ENCODE measurements at regions not wholly inside any gene's neighbourhood (a gene's known extent, or its start where the extent isn't known, plus 50 kb on each side); places are given as distances from the start of the nearest gene placed in this dataset.
"Not testable (repeated sequence)": the region's sequence is repeated elsewhere in the genome, so short reads cannot be mapped to it uniquely, and the experiment has no call there.

DNA sequence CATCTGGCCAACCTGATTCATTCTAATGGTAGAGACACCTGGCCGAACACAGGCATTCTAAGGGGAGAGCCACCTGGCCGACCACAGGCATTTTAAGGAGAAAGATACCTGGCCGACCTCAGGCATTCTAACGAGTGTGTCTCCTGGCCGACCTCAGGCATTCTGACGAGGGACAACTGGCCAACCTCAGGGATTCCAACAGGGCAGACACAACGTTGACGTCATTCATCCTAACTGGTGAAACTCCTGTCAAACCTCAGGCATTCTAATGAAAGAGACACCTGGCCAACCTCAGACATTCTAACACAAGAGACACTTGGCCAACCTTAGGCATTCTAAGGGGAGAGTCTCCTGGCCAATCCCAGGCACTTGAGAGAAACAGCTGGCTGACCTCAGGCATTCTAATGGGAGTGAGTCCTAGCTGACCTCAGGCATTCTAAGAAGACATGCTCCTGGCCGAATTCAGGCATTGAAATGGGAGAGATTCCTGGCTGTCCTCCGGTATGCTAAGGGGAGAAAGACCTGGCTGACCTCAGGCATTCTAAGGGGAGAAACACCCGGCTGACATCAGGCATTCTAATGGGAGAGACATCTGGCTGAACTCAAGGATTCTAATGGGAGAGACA is 1352.5 kb downstream of the UQCRFS1 start:
- Histone ChIP-seq H3K4me2 (ENCODE audit: insufficient read depth, low read length) (no peak overlapping the region), H4K20me1 (ENCODE audit: insufficient read depth, low read length) (no peaks in the 10 kb centered on the region), H3K36me3 (ENCODE audit: insufficient read depth, low read length) (no peaks in the 10 kb centered on the region), H3K4me3 (ENCODE audit: insufficient read depth, low read length) (no peak overlapping the region), H3K27me3 (ENCODE audit: insufficient read depth, low read length) (no peaks in the 10 kb centered on the region), H2AFZ (ENCODE audit: low read length) (no peak overlapping the region), H3K79me2 (ENCODE audit: insufficient read depth, low read length) (no peaks in the 10 kb centered on the region), H3K9me3 (ENCODE audit: low read depth, low read length) (no peaks in the 10 kb centered on the region), H3K4me1 (ENCODE audit: insufficient read depth, low read length) (no peaks in the 10 kb centered on the region), H3K27ac (ENCODE audit: low read depth, low read length) (no peak overlapping the region)
- TF ChIP-seq, protein P1, sequence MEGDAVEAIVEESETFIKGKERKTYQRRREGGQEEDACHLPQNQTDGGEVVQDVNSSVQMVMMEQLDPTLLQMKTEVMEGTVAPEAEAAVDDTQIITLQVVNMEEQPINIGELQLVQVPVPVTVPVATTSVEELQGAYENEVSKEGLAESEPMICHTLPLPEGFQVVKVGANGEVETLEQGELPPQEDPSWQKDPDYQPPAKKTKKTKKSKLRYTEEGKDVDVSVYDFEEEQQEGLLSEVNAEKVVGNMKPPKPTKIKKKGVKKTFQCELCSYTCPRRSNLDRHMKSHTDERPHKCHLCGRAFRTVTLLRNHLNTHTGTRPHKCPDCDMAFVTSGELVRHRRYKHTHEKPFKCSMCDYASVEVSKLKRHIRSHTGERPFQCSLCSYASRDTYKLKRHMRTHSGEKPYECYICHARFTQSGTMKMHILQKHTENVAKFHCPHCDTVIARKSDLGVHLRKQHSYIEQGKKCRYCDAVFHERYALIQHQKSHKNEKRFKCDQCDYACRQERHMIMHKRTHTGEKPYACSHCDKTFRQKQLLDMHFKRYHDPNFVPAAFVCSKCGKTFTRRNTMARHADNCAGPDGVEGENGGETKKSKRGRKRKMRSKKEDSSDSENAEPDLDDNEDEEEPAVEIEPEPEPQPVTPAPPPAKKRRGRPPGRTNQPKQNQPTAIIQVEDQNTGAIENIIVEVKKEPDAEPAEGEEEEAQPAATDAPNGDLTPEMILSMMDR (IDR thresholded peaks at IDR 0.05; ENCODE audit: extremely low read depth, low read depth, low read length) = no peak
- no peak for DNase-seq (ENCODE audit: insufficient read length, low spot score, missing footprints)

DNA sequence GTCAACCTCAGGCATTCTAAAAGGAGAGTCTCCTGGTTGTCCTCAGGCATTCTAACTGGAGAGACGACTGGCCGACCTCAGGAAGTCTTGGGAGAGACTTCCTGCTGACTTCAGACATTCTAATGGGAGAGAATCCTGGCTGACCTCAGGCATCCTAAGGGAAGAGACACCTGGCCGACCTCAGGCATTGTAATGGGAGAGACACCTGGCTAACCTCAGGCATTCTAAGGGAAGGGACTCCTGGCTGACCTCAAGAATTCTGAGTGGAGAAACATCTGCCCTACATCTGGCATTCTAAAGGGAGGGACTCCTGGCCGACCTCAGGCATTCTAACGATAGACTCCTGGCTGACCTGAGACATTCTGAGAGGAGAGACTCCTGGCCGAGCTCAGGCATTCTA is 1353.3 kb downstream of the UQCRFS1 start:
- Histone ChIP-seq H3K4me3 (ENCODE audit: insufficient read depth, low read length) (no peak overlapping the region), H3K36me3 (ENCODE audit: insufficient read depth, low read length) (no peaks in the 10 kb centered on the region), H3K9me3 (ENCODE audit: low read depth, low read length) (no peaks in the 10 kb centered on the region), H3K27ac (ENCODE audit: low read depth, low read length) (no peak overlapping the region), H3K4me2 (ENCODE audit: insufficient read depth, low read length) (no peak overlapping the region), H2AFZ (ENCODE audit: low read length) (no peak overlapping the region), H3K79me2 (ENCODE audit: insufficient read depth, low read length) (no peaks in the 10 kb centered on the region), H3K27me3 (ENCODE audit: insufficient read depth, low read length) (no peaks in the 10 kb centered on the region), H4K20me1 (ENCODE audit: insufficient read depth, low read length) (no peaks in the 10 kb centered on the region), H3K4me1 (ENCODE audit: insufficient read depth, low read length) (no peaks in the 10 kb centered on the region)
- TF ChIP-seq, protein P1 (IDR thresholded peaks at IDR 0.05; ENCODE audit: extremely low read depth, low read depth, low read length) = no peak
- no peak for DNase-seq (ENCODE audit: insufficient read length, low spot score, missing footprints)

DNA sequence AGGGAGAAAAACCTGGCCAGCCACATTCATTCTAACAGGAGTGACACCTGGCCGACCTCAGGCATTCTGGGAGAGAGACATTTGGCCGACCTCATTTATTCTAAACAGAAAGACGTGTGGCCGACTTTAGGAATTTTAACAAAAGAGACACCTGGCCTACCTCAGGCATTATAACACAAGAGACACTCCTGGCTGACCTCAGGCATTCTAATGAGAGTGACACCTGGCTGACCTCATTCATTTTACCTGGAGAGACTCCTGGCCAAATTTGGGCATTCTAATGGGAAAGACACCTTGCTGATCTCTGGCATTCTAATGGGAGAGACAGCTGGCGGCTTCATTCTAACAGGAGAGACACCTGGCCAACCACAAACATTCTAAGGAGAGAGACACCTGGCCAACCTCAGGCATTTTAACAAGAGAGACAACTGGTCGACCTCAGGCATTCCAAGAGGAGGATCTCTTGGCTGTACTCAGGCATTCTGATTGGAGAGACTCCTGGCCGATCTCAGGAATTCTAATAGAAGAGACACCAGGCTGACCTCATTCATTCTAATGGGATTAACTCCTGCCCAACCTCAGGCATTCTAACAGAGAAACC is 1353.9 kb downstream of the UQCRFS1 start:
- H3K4me3 ChIP-seq (ENCODE audit: insufficient read depth, low read length) = no peak overlapping the region
- no peak for DNase-seq (ENCODE audit: insufficient read length, low spot score, missing footprints)
- no peaks in the 10 kb centered on the region for H4K20me1 ChIP-seq (ENCODE audit: insufficient read depth, low read length)
- no peaks in the 10 kb centered on the region for H3K4me1 ChIP-seq (ENCODE audit: insufficient read depth, low read length)
- no peaks in the 10 kb centered on the region for H3K27me3 ChIP-seq (ENCODE audit: insufficient read depth, low read length)
- no peaks in the 10 kb centered on the region for H3K36me3 ChIP-seq (ENCODE audit: insufficient read depth, low read length)
- H3K27ac ChIP-seq (ENCODE audit: low read depth, low read length) = no peak overlapping the region
- no peaks in the 10 kb centered on the region for H3K79me2 ChIP-seq (ENCODE audit: insufficient read depth, low read length)
- no peak overlapping the region for H3K4me2 ChIP-seq (ENCODE audit: insufficient read depth, low read length)
- no peaks in the 10 kb centered on the region for H3K9me3 ChIP-seq (ENCODE audit: low read depth, low read length)
- TF ChIP-seq, protein P1 (IDR thresholded peaks at IDR 0.05; ENCODE audit: extremely low read depth, low read depth, low read length) = no peak
- no peak overlapping the region for H2AFZ ChIP-seq (ENCODE audit: low read length)

DNA sequence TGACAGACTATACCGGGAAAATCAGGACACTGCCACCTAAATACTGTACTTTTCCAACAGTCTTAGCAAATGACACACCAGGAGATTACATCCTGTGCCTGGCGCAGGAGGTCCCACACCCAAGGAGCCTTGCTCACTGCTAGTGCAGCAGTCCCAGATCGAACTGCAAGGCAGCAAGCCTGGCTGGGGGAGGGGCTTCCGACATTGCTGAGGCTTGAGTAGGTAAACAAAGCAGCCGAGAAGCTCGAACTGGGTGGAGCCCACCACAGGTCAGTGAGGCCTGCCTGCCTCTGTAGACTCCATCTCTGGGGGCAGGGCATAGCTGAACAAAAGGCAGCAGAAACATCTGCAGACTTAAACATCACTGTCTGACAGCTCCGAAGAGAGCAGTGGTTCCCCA is 1360.0 kb downstream of the UQCRFS1 start:
- H3K4me1 ChIP-seq (ENCODE audit: insufficient read depth, low read length); DNase-seq (ENCODE audit: insufficient read length, low spot score, missing footprints); H3K27ac ChIP-seq (ENCODE audit: low read depth, low read length): not testable (repeated sequence)

More for the DNA sequence above, 1360.0 kb downstream of the UQCRFS1 start:
- not testable (repeated sequence) for H3K36me3 ChIP-seq (ENCODE audit: insufficient read depth, low read length); H3K27me3 ChIP-seq (ENCODE audit: insufficient read depth, low read length); H2AFZ ChIP-seq (ENCODE audit: low read length); H3K9me3 ChIP-seq (ENCODE audit: low read depth, low read length); H3K4me3 ChIP-seq (ENCODE audit: insufficient read depth, low read length); H3K79me2 ChIP-seq (ENCODE audit: insufficient read depth, low read length); H3K4me2 ChIP-seq (ENCODE audit: insufficient read depth, low read length); H4K20me1 ChIP-seq (ENCODE audit: insufficient read depth, low read length)

Data from osteoblast (primary cell).